Ascending aorta (tissue), 2 donors: ENCODE measurements at regions not wholly inside any gene's neighbourhood (a gene's known extent, or its start where the extent isn't known, plus 50 kb on each side); places are given as distances from the start of the nearest gene placed in this dataset.

Source experiments
- DNase-seq, 2 donors: peaks; one replicate each; pipeline ENCODE4 v3.0.0-alpha.2; 2019; ENCODE audit warnings: low spot score in 2 of 2
- H3K27ac ChIP-seq, 2 donors: fragments of 200-600 bp; sonication (generic); one replicate each; pipeline ENCODE4 v1.5.1; 2016 to 2017; ENCODE audit warnings: mild to moderate bottlenecking in 1 of 2
- H3K27me3 ChIP-seq: fragments of 200-600 bp; sonication (generic); one replicate; pipeline ENCODE4 v1.5.1; 2017
- H3K36me3 ChIP-seq, 2 donors: fragments of 200-600 bp; sonication (generic); one replicate each; pipeline ENCODE4 v1.5.1; 2016
- H3K4me1 ChIP-seq, 2 donors: fragments of 200-600 bp; sonication (generic); one replicate each; pipeline ENCODE4 v1.5.1; 2016 to 2017; ENCODE audit warnings: mild to moderate bottlenecking in 1 of 2
- H3K4me3 ChIP-seq, 2 donors: fragments of 200-600 bp; sonication (generic); one replicate each; pipeline ENCODE4 v1.5.1; 2016 to 2017; ENCODE audit warnings: mild to moderate bottlenecking in 1 of 2
- H3K9me3 ChIP-seq, 2 donors: fragments of 200-600 bp; sonication (generic); one replicate each; pipeline ENCODE4 v1.5.1; 2016
- CTCF ChIP-seq, 3 experiments: fragments of 200-600 bp in 2 of 3; fragments of 450-650 bp in 1 of 3; sonication (generic) in 2 of 3; IDR thresholded peaks; one replicate each; pipeline ENCODE4 v1.5.1; 2016 to 2019; ENCODE audit warnings: antibody characterized with exemption in 3 of 3, mild to moderate bottlenecking in 1 of 3, moderate library complexity in 1 of 3
- intact Hi-C: fragments of 100-400 bp; cut with DNase I; formaldehyde crosslinking; loops from one replicate; pipeline ENCODE4 v1.15.1; 2023

- no peak overlapping the region for H3K4me3 ChIP-seq
- peaks cover 12 to 13% of the 10 kb centered on the region in 2 donors for H3K4me1 ChIP-seq
- H3K9me3 ChIP-seq: no peaks in the 10 kb centered on the region
- DNase-seq: no peak
- H3K27ac ChIP-seq: no peak overlapping the region
- no peaks in the 10 kb centered on the region for H3K36me3 ChIP-seq
- intact Hi-C loops: no loop called here
- no peaks in the 10 kb centered on the region for H3K27me3 ChIP-seq
- TF ChIP-seq CTCF (IDR thresholded peaks at IDR 0.05): no peak
These were observed 191.7 kb downstream of the CARTPT start for GRCh38 chr5:71910741-71911140.

- Histone ChIP-seq H3K27me3 (no peaks in the 10 kb centered on the region), H3K36me3 (no peaks in the 10 kb centered on the region), H3K9me3 (peaks cover 0 to under 1% of the 10 kb centered on the region in 2 donors), H3K4me1 (peaks cover 4 to 5% of the 10 kb centered on the region in 2 donors), H3K27ac (no peak overlapping the region), H3K4me3 (no peak overlapping the region)
- intact Hi-C loops: no loop called here
- no peak for TF ChIP-seq CTCF (IDR thresholded peaks at IDR 0.05)
- no peak for DNase-seq
These were observed 192.9 kb downstream of the CARTPT start for GRCh38 chr5:71912021-71912420.

GRCh38 chr5:71914281-71914680 is 193.0 kb upstream of the MAP1B start:
- peaks cover 0 to 7% of the 10 kb centered on the region in 2 donors for H3K9me3 ChIP-seq
- no peak overlapping the region for H3K4me3 ChIP-seq
- H3K27me3 ChIP-seq: no peaks in the 10 kb centered on the region
- H3K27ac ChIP-seq: peak overlapping the region; percentile 79 to 87
- peaks cover 0 to 2% of the 10 kb centered on the region in 2 donors for H3K4me1 ChIP-seq
- no peaks in the 10 kb centered on the region for H3K36me3 ChIP-seq
- intact Hi-C loops: no loop called here
- DNase-seq: no peak
- TF ChIP-seq CTCF (IDR thresholded peaks at IDR 0.05): no peak

GRCh38 chr5:71922584-71923106 is 184.6 kb upstream of the MAP1B start:
- TF ChIP-seq CTCF (IDR thresholded peaks at IDR 0.05): peak in 1 of 3 experiments; percentile 22
- Histone ChIP-seq H3K36me3 (no peaks in the 10 kb centered on the region), H3K4me3 (no peak overlapping the region), H3K27me3 (no peaks in the 10 kb centered on the region), H3K4me1 (peaks cover 19 to 36% of the 10 kb centered on the region in 2 donors), H3K27ac (peak overlapping the region; percentile 61 to 69), H3K9me3 (peaks cover 0 to 3% of the 10 kb centered on the region in 2 donors)
- DNase-seq: no peak
- intact Hi-C loops: no loop called here

- Histone ChIP-seq H3K4me3 (no peak overlapping the region), H3K27me3 (no peaks in the 10 kb centered on the region), H3K9me3 (peaks cover 0 to 3% of the 10 kb centered on the region in 2 donors), H3K36me3 (no peaks in the 10 kb centered on the region), H3K4me1 (peaks cover 19 to 36% of the 10 kb centered on the region in 2 donors), H3K27ac (peak overlapping the region; percentile 81 to 89)
- no peak for DNase-seq
- intact Hi-C loops: no loop called here
- TF ChIP-seq CTCF (IDR thresholded peaks at IDR 0.05): no peak
These were observed 183.5 kb upstream of the MAP1B start for GRCh38 chr5:71923755-71924154.

- H3K27me3 ChIP-seq: no peaks in the 10 kb centered on the region
- no peak overlapping the region for H3K4me3 ChIP-seq
- intact Hi-C loops: no loop called here
- H3K4me1 ChIP-seq: peaks cover 19 to 36% of the 10 kb centered on the region in 2 donors
- no peak for TF ChIP-seq CTCF (IDR thresholded peaks at IDR 0.05)
- no peak for DNase-seq
- H3K27ac ChIP-seq: peak overlapping the region; percentile 81 to 89
- H3K36me3 ChIP-seq: no peaks in the 10 kb centered on the region
- H3K9me3 ChIP-seq: peaks cover 0 to 3% of the 10 kb centered on the region in 2 donors
These were observed 182.9 kb upstream of the MAP1B start for GRCh38 chr5:71924325-71924724.
